GM23338 (cell line): ENCODE measurements at regions not wholly inside any gene's neighbourhood (a gene's known extent, or its start where the extent isn't known, plus 50 kb on each side); places are given as distances from the start of the nearest gene placed in this dataset.

Experiments used
- ATAC-seq: fragments of 200-7000 bp; cut with Tn5 transposase; 3 replicates; pipeline ENCODE4 v1.9.1; 2020
- DNase-seq: peaks from one replicate; pipeline ENCODE4 v3.0.0-alpha.2; 2015; ENCODE audit warnings: low spot score
- H2AFZ ChIP-seq: fragments of 200-600 bp; sonication (generic); 2 replicates; pipeline ENCODE4 v1.8.0; 2016; ENCODE audit warnings: antibody characterized with exemption, mild to moderate bottlenecking, moderate library complexity
- H3F3A ChIP-seq: fragments of 200-600 bp; sonication (generic); replicated peaks from 2 replicates; pipeline ENCODE4 v1.8.0; 2017; ENCODE audit warnings: antibody characterized with exemption, mixed run types, low read depth
- H3K27ac ChIP-seq: fragments of 200-600 bp; sonication (generic); 2 replicates; pipeline ENCODE4 v1.6.1; 2016; ENCODE audit warnings: low read depth
- H3K27me3 ChIP-seq: fragments of 200-600 bp; sonication (generic); 2 replicates; pipeline ENCODE4 v1.8.0; 2016; ENCODE audit warnings: mild to moderate bottlenecking, mixed run types, moderate library complexity; ENCODE audit not compliant: insufficient read depth
- H3K36me3 ChIP-seq: fragments of 200-600 bp; sonication (generic); 2 replicates; pipeline ENCODE4 v1.8.0; 2016; ENCODE audit warnings: mild to moderate bottlenecking; ENCODE audit not compliant: insufficient read depth
- H3K4me1 ChIP-seq: fragments of 200-600 bp; sonication (generic); 2 replicates; pipeline ENCODE4 v1.8.0; 2016; ENCODE audit warnings: mild to moderate bottlenecking, moderate library complexity; ENCODE audit not compliant: insufficient read depth
- H3K4me2 ChIP-seq: fragments of 200-600 bp; sonication (generic); 2 replicates; pipeline ENCODE4 v1.7.1; 2017; ENCODE audit warnings: mixed run types
- H3K4me3 ChIP-seq: fragments of 200-600 bp; sonication (generic); 2 replicates; pipeline ENCODE4 v1.6.1; 2016; ENCODE audit warnings: mixed run types
- H3K79me2 ChIP-seq: fragments of 200-600 bp; sonication (generic); replicated peaks from 2 replicates; pipeline ENCODE4 v1.8.0; 2017; ENCODE audit warnings: mild to moderate bottlenecking; ENCODE audit not compliant: insufficient read depth
- H3K9me2 ChIP-seq: fragments of 200-600 bp; sonication (generic); 2 replicates; pipeline ENCODE4 v1.8.0; 2017; ENCODE audit not compliant: insufficient read depth
- H4K20me1 ChIP-seq: fragments of 200-600 bp; sonication (generic); replicated peaks from 2 replicates; pipeline ENCODE4 v1.8.0; 2017; ENCODE audit warnings: mild to moderate bottlenecking; ENCODE audit not compliant: insufficient read depth
- H3K27ac Mint-ChIP-seq: 2 replicates; pipeline ENCODE4 v1.8.0; 2020; ENCODE audit warnings: inconsistent platforms, mild to moderate bottlenecking, moderate library complexity, mixed read lengths
- H3K27me3 Mint-ChIP-seq: 3 replicates; pipeline ENCODE4 v1.8.0; 2022; ENCODE audit warnings: low read depth, mild to moderate bottlenecking, moderate library complexity, mixed read lengths, inconsistent platforms; ENCODE audit not compliant: insufficient read depth, poor library complexity
- H3K36me3 Mint-ChIP-seq: 3 replicates; pipeline ENCODE4 v1.8.0; 2021; ENCODE audit warnings: low read depth, mild to moderate bottlenecking, inconsistent platforms, moderate library complexity, mixed read lengths
- H3K4me1 Mint-ChIP-seq: 3 replicates; pipeline ENCODE4 v1.8.0; 2020; ENCODE audit warnings: mild to moderate bottlenecking, inconsistent platforms, mixed read lengths
- H3K4me3 Mint-ChIP-seq: 3 replicates; pipeline ENCODE4 v1.8.0; 2021; ENCODE audit warnings: moderate library complexity, mild to moderate bottlenecking, inconsistent platforms, mixed read lengths
- H3K9me3 Mint-ChIP-seq: 3 replicates; pipeline ENCODE4 v1.8.0; 2020; ENCODE audit warnings: moderate library complexity, mild to moderate bottlenecking, inconsistent platforms, mixed read lengths
- ETS1 ChIP-seq: IDR thresholded peaks from 2 replicates; pipeline ENCODE4 v1.6.1; 2016; ENCODE audit warnings: antibody characterized with exemption
- JUNB ChIP-seq: IDR thresholded peaks from one replicate; pipeline ENCODE4 v1.6.1; 2016; ENCODE audit warnings: antibody characterized with exemption; ENCODE audit not compliant: unreplicated experiment
- REST ChIP-seq: IDR thresholded peaks from one replicate; pipeline ENCODE4 v1.6.1; 2018; ENCODE audit warnings: antibody characterized with exemption; ENCODE audit not compliant: unreplicated experiment
- ZNF114 ChIP-seq: fragments of 250-450 bp; sonication (Bioruptor Pico); IDR thresholded peaks from 2 replicates; pipeline ENCODE4 v1.5.0; 2020; ENCODE audit warnings: mild to moderate bottlenecking, moderate library complexity
- TF ChIP-seq, protein P1 (sequence below): fragments of 250-450 bp; sonication (Bioruptor Pico); IDR thresholded peaks from 2 replicates; pipeline ENCODE4 v1.5.0; 2020; ENCODE audit warnings: mild to moderate bottlenecking, moderate library complexity

DNA sequence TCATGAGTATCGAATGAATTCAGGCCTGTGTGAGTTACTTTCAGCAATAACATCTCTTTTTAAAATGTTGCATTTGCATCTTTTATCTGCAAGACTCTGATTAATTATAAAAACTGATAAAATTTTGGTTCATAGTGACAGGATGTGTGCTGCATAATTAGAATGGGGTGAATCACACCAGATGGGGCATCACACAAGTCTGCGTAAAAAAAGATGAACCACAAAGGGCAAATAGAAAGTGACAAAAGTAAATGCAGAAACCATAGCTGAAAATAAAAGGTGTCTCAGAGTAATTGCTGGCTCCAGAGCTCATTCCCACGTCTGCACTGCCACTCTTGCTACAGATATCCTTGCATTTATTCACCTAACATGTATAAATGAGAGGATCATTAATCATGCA, 131.1 kb downstream of the HS3ST1 start:
- DNase-seq (no peak), ATAC-seq (no peak)
- Histone ChIP-seq H3K9me2 (no peaks in the 10 kb centered on the region), H3K27me3 (no peaks in the 10 kb centered on the region), H3K27ac (no peak overlapping the region), H3K4me3 (no peak overlapping the region), H3K36me3 (no peaks in the 10 kb centered on the region), H2AFZ (no peak overlapping the region), H4K20me1 (no peaks in the 10 kb centered on the region), H3K4me2 (no peak overlapping the region), H3K4me1 (no peaks in the 10 kb centered on the region), H3K79me2 (no peaks in the 10 kb centered on the region), H3F3A (no peaks in the 10 kb centered on the region)
- H3K27ac Mint-ChIP-seq: no peak overlapping the region
- no peaks in the 10 kb centered on the region; the same call in 2 of the 3 replicates for H3K4me1 Mint-ChIP-seq
- no peaks in the 10 kb centered on the region for H3K27me3 Mint-ChIP-seq
- H3K36me3 Mint-ChIP-seq: no peaks in the 10 kb centered on the region
- TF ChIP-seq ETS1: no peak
- no peak for TF ChIP-seq REST
- H3K9me3 Mint-ChIP-seq: no peaks in the 10 kb centered on the region
- H3K4me3 Mint-ChIP-seq: no peak overlapping the region

GRCh38 chr4:11297201-11297600, 131.5 kb downstream of the HS3ST1 start:
- H2AFZ ChIP-seq: no peak overlapping the region
- Mint-ChIP-seq H3K36me3 (no peaks in the 10 kb centered on the region), H3K9me3 (no peaks in the 10 kb centered on the region), H3K4me3 (no peak overlapping the region), H3K27ac (no peak overlapping the region), H3K4me1 (no peaks in the 10 kb centered on the region; the same call in 2 of the 3 replicates), H3K27me3 (no peaks in the 10 kb centered on the region)
- no peak overlapping the region for H3K4me2 ChIP-seq
- no peaks in the 10 kb centered on the region for H3F3A ChIP-seq
- no peaks in the 10 kb centered on the region for H3K27me3 ChIP-seq
- no peak overlapping the region for H3K4me3 ChIP-seq
- no peak for DNase-seq
- no peak for ATAC-seq
- no peak overlapping the region for H3K27ac ChIP-seq
- no peaks in the 10 kb centered on the region for H3K36me3 ChIP-seq
- no peaks in the 10 kb centered on the region for H3K4me1 ChIP-seq
- H4K20me1 ChIP-seq: no peaks in the 10 kb centered on the region
- no peaks in the 10 kb centered on the region for H3K9me2 ChIP-seq
- no peaks in the 10 kb centered on the region for H3K79me2 ChIP-seq
- no peak for TF ChIP-seq ETS1
- no peak for TF ChIP-seq JUNB
- TF ChIP-seq, protein P1, sequence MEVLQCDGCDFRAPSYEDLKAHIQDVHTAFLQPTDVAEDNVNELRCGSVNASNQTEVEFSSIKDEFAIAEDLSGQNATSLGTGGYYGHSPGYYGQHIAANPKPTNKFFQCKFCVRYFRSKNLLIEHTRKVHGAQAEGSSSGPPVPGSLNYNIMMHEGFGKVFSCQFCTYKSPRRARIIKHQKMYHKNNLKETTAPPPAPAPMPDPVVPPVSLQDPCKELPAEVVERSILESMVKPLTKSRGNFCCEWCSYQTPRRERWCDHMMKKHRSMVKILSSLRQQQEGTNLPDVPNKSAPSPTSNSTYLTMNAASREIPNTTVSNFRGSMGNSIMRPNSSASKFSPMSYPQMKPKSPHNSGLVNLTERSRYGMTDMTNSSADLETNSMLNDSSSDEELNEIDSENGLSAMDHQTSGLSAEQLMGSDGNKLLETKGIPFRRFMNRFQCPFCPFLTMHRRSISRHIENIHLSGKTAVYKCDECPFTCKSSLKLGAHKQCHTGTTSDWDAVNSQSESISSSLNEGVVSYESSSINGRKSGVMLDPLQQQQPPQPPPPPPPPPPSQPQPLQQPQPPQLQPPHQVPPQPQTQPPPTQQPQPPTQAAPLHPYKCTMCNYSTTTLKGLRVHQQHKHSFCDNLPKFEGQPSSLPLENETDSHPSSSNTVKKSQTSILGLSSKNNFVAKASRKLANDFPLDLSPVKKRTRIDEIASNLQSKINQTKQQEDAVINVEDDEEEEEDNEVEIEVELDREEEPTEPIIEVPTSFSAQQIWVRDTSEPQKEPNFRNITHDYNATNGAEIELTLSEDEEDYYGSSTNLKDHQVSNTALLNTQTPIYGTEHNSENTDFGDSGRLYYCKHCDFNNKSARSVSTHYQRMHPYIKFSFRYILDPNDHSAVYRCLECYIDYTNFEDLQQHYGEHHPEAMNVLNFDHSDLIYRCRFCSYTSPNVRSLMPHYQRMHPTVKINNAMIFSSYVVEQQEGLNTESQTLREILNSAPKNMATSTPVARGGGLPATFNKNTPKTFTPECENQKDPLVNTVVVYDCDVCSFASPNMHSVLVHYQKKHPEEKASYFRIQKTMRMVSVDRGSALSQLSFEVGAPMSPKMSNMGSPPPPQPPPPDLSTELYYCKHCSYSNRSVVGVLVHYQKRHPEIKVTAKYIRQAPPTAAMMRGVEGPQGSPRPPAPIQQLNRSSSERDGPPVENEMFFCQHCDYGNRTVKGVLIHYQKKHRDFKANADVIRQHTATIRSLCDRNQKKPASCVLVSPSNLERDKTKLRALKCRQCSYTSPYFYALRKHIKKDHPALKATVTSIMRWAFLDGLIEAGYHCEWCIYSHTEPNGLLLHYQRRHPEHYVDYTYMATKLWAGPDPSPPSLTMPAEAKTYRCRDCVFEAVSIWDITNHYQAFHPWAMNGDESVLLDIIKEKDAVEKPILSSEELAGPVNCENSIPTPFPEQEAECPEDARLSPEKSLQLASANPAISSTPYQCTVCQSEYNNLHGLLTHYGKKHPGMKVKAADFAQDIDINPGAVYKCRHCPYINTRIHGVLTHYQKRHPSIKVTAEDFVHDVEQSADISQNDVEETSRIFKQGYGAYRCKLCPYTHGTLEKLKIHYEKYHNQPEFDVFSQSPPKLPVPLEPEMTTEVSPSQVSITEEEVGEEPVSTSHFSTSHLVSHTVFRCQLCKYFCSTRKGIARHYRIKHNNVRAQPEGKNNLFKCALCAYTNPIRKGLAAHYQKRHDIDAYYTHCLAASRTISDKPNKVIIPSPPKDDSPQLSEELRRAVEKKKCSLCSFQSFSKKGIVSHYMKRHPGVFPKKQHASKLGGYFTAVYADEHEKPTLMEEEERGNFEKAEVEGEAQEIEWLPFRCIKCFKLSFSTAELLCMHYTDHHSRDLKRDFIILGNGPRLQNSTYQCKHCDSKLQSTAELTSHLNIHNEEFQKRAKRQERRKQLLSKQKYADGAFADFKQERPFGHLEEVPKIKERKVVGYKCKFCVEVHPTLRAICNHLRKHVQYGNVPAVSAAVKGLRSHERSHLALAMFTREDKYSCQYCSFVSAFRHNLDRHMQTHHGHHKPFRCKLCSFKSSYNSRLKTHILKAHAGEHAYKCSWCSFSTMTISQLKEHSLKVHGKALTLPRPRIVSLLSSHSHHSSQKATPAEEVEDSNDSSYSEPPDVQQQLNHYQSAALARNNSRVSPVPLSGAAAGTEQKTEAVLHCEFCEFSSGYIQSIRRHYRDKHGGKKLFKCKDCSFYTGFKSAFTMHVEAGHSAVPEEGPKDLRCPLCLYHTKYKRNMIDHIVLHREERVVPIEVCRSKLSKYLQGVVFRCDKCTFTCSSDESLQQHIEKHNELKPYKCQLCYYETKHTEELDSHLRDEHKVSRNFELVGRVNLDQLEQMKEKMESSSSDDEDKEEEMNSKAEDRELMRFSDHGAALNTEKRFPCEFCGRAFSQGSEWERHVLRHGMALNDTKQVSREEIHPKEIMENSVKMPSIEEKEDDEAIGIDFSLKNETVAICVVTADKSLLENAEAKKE (CRISPR knock-in tag): no peak
- no peak for TF ChIP-seq REST
- TF ChIP-seq ZNF114: no peak
